NCI-H2029 (cell line): ENCODE measurements at regions not wholly inside any gene's neighbourhood (a gene's known extent, or its start where the extent isn't known, plus 50 kb on each side); places are given as distances from the start of the nearest gene placed in this dataset.

Experiments used
- DNase-seq: peaks from one replicate; lab custom pipeline; 2025; lab: John Stamatoyannopoulos, UW

DNA sequence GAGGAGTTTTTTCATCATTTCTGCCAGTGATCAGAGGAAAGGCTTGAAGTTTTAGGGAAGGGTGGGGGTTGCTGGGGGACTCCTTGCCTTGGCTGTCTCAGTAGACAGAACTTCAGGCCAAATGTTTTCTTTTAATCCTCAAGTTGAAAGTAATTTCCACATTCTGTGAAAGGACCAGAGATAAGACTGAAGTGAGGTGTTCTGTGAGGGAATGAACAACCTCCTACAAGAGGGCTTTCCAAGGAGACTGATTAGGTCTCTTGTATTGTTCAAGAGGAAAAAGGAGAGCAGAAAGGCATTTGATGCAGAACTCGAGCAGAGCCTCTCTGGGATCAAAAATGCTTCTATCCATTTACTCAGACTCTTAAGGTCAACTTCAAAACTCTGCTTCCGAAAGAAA is 282.1 kb upstream of the ATP10B start:
- no peak for DNase-seq

GRCh38 chr5:161115941-161116340 is 263.9 kb upstream of the ATP10B start:
- DNase-seq, result no peak

GRCh38 chr5:161112371-161112770 is 260.4 kb upstream of the ATP10B start:
- no peak for DNase-seq

DNA sequence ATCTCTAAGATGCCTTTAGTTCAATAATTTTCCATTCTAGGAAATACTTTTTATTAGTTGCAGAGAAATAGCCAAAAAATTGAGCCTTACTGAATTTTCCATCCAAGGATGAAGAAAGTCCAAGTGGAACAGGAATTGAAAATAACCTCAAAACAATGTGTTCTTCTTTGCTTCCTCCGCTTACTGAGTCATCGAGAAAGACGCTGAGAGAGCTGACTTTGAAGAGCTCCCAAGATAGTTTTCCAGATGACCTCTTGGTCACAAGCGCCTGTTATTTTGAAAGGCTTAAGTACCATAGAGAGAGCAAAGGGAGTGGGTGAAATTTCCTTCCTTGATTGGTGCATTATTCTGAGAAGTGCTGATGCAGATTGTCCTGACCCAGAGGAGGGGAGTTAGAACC is 253.5 kb upstream of the ATP10B start:
- no peak for DNase-seq

DNA sequence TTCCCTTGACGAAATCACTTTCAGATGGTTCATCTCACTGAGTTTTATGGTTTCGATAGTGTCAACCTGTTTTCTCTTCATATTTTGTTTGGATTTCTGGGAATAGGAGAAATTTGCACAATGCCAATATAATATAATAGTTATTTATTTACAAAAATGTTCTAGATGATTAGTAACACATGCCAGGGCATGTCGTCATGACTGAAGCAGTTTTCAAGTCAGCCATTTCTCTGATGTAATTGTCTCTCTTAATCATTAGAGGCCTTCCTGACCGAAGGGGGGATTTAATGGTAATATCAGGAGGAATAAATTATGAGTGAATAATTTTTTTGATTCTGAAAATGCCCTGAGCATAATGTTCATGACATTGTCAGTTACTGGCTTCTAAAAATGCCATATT is 246.5 kb upstream of the ATP10B start:
- no peak for DNase-seq

DNA sequence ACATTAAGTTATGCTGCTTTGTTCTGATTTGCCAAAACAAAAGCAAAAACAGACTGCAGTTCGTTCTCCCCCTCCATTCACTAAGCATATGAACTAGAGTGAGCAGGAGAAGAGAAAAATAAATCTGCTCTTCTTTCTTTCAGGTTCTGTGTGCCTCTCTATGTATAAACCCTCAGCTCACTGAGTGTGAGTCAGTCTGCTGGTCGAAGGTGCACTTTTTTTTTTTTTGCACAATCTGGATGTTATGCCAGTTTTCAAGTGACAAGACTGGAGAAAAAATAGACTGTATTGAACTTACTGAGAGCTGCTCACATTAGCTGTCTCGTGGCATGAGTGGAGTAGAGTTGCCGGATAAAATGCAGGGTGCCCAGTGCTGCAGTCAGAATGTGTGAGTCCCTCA is 244.6 kb upstream of the ATP10B start:
- DNase-seq, result no peak

- DNase-seq, result no peak
Measured at GRCh38 chr5:161095953-161096352, 243.9 kb upstream of the ATP10B start.

DNA sequence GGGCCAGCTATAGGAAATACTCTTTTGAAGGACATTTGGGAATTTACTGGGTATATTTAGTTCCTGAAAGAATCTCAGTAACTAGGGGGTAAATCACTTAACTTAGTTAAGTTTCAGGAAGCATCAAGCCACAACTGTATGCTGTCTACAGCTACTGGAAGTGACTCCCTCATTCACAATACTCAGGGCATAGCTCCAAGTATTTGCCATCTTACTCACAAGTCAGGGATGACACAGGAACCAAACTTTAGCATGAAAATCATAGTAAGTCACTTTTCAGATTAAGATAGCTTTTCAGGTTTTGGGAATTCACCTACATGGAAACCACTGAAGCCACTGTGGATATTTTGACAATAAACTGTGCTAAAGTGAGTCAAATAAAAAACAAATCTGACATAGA is 242.4 kb upstream of the ATP10B start:
- DNase-seq, result no peak

DNA sequence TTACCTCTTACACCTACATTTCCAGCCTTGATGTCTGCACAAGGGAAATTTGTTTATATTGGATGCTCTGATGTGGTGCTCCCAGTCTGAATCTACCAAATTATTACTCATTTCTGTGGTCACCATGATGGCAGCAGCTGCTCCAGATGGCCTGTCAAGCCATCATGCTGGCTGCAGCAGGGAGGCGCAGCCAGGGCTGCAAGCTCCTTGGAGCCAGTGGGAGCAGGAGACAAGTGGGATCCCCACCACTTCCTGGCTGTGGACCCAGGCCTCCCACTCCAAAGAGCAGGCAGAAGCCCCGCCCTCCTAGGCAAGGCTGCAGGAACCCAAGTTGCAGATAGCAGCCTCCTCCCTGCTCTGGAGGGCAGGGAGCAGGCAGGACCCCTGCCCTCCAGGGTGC is 241.1 kb upstream of the ATP10B start:
- DNase-seq, result no peak

DNA sequence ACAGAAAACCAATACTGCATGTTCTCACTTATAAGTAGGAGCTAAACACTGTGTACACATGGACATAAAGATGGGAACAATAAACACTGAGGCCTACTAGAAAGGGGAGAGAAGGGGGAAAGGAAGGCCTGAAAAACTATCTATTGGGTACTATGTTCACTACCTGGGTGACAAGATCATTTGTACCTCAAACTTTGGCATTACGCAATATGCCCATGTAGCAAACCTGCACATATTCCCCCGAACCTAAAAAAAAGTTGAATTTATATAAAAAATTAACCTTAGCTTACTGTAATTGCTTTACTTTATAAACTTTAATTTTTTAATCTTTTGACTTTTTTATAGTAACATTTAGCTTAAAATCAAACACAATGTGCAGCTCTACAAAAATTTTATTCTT is 237.6 kb upstream of the ATP10B start:
- no peak for DNase-seq

DNA sequence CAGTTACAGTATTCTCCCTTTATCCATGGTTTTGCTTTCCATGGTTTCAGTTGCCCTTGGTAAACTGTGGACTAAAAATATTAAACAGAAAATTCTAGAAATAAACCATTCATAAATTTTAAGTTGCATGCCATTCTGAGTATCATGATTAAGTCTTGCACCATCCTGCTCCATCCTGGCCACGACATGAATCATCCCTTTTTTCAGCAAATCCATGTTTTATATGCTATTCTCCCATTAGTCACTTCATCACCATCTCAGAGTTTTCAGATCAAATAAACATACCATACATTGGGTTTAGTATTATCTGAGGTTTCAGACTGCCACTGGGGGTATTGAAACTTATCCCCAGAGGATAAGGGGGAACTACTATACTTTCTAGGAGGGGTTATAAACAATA is 234.4 kb upstream of the ATP10B start:
- DNase-seq, result no peak

- no peak for DNase-seq
Measured at GRCh38 chr5:161085056-161085455, 233.0 kb upstream of the ATP10B start.

- DNase-seq, result no peak
Measured at GRCh38 chr5:161084115-161084514, 232.1 kb upstream of the ATP10B start.

DNA sequence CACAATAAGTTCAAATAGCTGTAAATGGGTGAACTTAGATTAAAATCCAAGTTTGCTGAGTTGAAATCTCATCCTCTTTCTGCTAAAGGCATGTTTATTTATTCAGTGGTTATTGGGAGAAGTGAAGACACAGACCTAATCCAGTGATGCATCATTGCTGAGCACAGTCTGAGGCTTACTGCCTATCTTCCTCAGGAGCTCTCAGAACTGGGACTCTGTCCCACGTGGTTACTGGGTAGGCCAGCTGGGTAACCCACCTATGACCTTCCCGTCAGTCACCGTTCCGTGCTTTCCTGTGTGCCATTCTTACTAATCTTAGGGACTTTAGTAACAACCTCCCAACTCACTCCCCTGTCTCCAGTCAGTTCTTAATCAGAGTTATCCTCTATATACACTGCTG is 226.8 kb upstream of the ATP10B start:
- DNase-seq, result no peak

DNA sequence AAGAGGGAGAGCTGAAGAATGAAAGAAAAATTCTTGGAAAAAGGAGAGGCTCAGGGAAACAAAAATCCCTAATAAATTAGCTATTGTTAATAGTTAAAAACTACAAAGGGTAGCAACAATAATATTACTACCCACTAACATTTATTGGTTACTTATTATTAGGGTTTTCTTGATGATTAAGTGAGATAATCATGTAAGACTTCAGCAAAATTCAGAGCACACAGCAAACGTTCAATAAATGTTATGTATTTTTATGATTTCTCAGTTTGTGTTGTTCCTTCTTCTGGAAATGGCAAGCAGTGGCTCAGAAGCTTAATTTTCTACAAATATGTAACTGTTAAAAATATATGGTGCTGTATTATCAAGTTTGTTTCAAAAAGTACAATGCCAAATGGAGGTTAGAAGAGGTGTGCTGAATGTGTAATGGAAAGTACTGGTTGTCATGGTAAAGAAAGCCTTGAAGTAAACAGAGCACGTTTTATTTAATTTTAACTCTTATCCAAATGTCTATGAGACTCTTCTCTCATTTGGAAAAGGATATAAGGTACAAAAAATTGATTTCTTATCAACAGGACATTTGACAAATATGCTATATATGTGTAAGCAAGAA is 226.0 kb upstream of the ATP10B start:
- no peak for DNase-seq

- no peak for DNase-seq
Measured at GRCh38 chr5:161077496-161077895, 225.5 kb upstream of the ATP10B start.

DNA sequence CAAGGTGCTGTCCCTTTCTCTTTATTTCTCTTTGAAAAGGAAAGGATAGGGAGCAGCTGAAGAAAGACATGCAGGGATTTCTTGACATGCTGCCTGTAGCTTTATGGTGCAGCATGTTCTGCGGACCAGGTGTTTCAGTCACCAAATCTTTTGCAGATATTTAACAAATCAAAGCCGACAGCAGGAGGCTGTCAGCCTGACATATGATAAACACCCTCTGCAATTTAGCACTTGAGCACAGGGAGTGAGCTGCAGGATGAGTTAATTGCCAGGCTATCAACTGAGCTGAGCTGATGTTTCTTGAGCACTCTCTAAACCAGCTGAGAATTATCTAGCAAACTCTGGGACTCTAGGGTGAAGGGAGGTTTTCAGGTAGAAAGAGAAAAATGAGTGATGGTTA is 212.8 kb upstream of the ATP10B start:
- no peak for DNase-seq

- no peak for DNase-seq
Measured at GRCh38 chr5:161064297-161064696, 212.3 kb upstream of the ATP10B start.

DNA sequence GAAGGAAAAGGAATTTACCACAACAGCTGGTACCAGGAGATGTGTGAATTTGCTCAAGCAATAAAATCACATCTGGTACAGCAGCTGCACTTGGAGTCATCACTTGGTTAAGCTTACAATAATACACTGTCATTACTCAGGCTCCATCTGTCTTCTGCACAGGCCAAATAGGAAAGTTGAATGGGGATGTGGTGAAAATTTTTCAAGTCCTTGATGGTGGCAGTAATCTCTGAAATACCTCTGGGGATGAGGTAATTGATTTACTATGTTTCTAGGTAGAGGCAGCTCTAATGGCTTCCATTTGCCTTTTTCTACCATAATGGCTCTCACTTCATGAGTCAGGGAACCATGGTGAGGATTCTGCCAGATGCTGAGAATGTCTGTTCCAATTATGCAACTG is 206.8 kb upstream of the ATP10B start:
- no peak for DNase-seq

DNA sequence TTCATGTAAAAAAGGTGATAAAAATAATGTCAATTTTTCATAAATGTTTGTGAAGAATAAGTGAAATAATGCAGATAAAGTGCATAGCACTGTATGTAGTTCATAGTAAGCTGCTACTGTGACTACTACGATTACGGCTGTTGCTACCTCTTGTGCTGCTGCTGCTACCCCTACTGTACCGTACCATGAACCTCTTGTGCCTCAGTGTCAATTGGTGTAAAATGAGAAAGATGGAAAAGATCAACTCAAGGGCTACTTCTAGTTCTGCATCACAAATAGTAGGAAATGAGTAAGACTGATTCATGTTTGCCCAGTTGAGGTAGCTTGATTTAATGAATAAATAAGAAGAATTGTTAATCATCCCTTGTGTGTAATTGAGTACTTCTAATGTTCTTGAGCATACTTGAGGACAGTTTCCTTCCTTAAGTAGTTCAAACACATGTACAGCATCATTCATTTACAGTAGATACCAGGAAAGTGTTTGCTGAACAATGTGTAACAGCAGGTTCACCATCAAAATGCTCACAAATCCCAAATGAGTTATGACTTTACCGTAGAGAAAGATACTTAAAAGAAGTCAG is 200.0 kb upstream of the ATP10B start:
- no peak for DNase-seq

DNA sequence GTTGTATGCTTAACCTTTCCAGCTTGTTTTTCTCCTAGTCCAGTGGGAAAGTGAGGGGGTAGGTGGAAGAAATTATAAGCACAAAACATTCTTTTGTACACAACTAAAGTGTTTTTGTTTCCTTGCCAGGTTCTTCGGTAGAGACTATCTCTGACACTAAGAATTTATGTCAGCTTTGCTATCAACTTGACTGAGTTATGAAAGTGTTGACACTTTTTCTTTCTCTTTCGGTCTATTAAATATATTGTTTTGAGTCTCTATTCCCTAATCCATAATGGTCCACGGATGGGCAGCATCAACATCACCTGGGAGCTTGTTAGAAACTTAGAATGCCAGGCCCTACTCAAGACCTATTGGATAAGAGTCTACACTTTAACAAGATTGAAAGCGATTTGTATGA is 195.0 kb upstream of the ATP10B start:
- DNase-seq, result no peak

DNA sequence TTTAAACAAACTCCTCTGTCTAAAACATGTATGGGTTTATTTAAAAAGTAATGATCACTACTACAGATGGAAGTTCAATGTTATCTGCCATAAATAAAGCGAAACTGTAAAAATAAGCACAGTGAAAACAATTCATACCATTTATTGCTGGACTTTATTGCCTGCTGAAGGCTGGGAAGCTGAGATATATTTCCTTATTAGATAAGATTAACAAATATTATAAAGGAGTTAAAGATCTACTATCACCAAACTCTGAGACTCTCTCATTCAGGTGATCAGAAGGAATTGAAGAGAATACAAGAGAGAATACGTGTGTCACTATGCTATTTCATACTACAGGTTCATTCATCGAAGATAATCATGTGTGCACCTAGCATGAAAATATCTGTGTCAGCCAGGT is 190.9 kb upstream of the ATP10B start:
- DNase-seq, result no peak

DNA sequence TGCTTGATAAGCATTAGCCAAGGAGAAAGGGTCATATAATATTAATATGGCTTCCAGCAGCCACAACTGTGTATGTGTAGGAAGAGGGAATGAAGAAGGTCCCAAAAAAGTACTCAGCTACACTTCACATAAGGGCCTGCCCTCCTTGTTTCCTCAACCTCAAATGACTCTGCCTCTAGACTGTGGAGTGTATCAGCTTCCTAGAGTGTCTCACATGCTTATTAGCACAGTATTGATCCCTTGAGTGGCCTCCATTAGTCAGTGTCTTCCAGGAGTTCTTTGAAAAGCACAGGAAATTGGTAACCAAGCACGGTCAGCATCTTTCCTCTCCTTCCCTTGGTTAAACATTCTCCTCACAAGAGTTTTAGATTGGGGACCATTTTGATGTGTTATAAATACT is 190.4 kb upstream of the ATP10B start:
- no peak for DNase-seq

- no peak for DNase-seq
Measured at GRCh38 chr5:161040818-161041217, 188.8 kb upstream of the ATP10B start.

DNA sequence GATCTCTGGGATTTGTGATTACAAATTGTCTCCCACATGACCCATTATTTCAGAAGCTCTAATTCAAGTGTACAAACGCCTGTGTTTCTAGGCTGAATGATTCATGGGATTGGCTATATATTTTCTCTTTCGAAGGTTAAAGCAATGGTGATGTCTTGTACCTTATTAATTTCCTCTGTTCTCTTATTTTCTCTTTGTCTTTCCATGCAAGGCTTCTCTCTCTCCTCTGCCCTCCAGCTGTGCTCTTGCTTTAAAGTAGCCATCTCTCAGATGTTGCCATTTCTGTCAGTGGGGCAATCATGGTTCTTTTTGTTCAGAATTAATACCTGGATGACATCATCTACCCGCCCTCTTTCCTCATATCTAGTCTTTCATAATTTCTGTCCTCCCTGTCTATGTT is 184.3 kb upstream of the ATP10B start:
- no peak for DNase-seq
